KBM-7 (cell line): ENCODE measurements at regions not wholly inside any gene's neighbourhood (a gene's known extent, or its start where the extent isn't known, plus 50 kb on each side); places are given as distances from the start of the nearest gene placed in this dataset.
A peak's percentile ranks its signal among the peaks of the same experiment; 100 is the strongest.
"Not testable (repeated sequence)": the region's sequence is repeated elsewhere in the genome, so short reads cannot be mapped to it uniquely, and the experiment has no call there.

Source experiments
- DNase-seq: peaks from one replicate; pipeline ENCODE4 v3.0.0-alpha.2; 2015
- in situ Hi-C: fragments of 300-500 bp; cut with MboI; formaldehyde crosslinking; loops from 2 replicates; pipeline ENCODE4 v1.14.3; 2020; ENCODE audit warnings: low sequenced_read_pairs, low pct_unique_long_range_greater_than_20kb, mixed read lengths

DNA sequence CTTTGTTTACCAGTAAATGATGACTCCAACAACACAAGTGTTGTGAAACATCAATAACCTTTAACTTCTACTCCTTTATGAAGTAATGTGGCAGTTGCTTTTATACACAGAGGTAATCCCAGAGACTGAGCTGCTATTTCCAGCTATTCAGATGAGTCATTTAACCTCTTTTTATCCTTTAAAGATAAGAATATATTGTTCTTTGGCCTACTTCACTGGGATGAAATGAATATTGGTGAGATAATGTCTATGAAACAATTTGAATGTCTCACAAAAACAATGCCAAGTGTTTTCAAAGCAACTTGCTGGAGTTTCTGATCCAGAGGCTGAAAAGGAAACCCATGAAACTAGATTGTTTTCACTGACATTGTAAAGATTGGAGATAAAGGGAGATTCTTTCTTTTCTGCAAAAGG is 564.4 kb upstream of the LUZP2 start:
- in situ Hi-C loops = no loop called here
- DNase-seq = no peak

DNA sequence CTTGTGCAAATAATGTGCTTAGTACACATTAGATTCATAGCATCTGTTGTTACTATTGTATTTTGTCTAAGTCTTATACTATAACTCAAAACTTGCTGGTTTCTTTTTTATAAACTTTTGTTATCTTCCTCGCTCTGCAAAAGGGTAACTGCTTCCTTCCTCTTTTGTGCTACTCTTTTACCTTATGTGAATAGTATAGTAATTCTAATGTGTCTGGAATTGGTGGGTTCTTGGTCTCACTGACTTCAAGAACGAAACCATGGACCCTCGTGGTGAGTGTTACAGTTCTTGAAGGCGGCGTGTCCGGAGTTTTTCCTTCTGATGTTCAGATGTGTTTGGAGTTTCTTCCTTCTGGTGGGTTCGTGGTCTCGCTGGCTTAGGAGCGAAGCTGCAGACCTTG is 563.1 kb upstream of the LUZP2 start:
- DNase-seq = peak; percentile 3
- in situ Hi-C loops = no loop called here

- in situ Hi-C loops, DNase-seq: not testable (repeated sequence)
Measured at GRCh38 chr11:23934671-23935270, 562.1 kb upstream of the LUZP2 start.

GRCh38 chr11:23942117-23942815 is 554.6 kb upstream of the LUZP2 start:
- in situ Hi-C loops = not testable (repeated sequence)

GRCh38 chr11:23944923-23945322 is 551.9 kb upstream of the LUZP2 start:
- in situ Hi-C loops = no loop called here
- no peak for DNase-seq

More at GRCh38 chr11:23942117-23942815, 554.6 kb upstream of the LUZP2 start:
- DNase-seq = not testable (repeated sequence)

DNA sequence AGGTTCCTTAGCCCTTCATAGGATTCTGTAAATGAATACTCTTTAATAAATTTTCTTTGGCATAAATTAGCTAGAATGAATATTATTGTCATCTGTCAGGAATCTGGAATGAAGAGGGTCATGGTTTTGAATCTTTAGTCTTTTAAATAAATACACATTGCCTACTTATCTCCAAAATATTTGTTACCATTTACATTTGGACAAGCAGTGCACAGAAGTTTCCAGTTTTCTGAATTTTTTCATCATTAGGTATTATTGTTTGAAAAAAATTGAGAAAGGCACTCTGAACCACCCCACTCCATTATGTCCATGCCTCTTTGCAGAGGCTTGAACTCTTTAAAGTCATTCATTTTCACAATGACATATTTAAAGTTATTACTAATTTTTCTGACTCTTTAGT is 549.0 kb upstream of the LUZP2 start:
- in situ Hi-C loops = no loop called here
- DNase-seq = no peak

DNA sequence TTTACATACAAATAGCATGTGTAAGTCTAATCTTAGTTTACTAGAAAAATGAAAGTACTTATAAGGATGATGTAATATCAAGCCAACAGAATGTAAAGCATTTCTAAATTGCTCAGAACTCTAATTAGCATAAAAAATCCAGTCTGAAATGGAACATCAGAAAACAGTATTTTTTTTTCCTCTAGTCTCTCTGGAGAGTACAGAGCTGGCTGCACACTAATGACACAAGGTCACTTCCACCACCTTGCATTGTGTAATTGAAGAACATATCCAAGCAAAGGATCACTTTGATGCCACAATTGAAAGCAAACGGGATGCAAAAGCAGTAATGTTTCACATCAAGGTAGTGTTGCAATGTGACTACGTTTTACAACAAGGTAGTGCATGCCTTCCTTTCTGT is 548.0 kb upstream of the LUZP2 start:
- in situ Hi-C loops = no loop called here

GRCh38 chr11:23953951-23954710 is 542.7 kb upstream of the LUZP2 start:
- in situ Hi-C loops = no loop called here
- DNase-seq = no peak

More for the DNA sequence above, 548.0 kb upstream of the LUZP2 start:
- DNase-seq = no peak

GRCh38 chr11:23954730-23955129 is 542.1 kb upstream of the LUZP2 start:
- in situ Hi-C loops = no loop called here
- DNase-seq = no peak

DNA sequence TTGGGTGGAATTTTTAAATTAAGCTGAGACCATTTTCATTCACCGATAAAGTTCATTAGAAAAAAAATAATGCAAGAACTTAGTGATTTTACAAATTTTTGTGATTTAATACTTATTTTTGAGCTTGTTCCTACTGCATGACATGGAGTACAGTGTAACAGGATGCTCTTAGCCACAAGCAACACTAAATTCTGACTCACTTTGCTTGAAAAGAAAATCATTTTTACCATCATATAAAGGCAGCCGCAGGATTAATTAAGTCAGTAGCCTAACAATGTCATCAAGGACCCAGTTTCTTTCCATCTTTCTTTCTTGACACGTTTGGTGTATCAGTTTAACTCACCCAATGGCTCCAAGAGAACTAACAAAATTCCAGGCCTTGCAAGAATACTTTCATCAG is 540.3 kb upstream of the LUZP2 start:
- DNase-seq = no peak
- in situ Hi-C loops = no loop called here

DNA sequence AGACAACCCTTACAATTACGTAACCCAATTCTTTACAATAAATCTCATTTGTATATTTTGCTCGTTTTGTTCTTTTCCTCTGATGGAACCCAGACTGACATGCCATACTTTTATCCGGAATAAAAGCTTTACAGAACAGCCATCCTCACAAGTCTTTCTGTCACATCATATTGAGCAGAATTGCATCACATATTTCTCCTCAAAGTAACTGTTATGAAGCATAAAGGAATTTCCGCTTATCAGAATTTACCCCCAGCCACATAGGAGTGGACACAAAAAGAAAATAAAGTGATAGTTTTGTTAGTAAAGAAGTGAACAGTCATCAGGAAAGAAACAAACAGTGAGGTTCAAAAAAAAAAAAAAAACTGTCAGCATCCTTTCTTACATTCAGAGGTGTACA is 539.5 kb upstream of the LUZP2 start:
- DNase-seq = no peak
- in situ Hi-C loops = no loop called here

GRCh38 chr11:23959462-23959861 is 537.4 kb upstream of the LUZP2 start:
- no peak for DNase-seq
- in situ Hi-C loops = no loop called here

GRCh38 chr11:23961503-23962338 is 535.1 kb upstream of the LUZP2 start:
- in situ Hi-C loops = no loop called here
- DNase-seq = no peak

GRCh38 chr11:23973244-23973643 is 523.6 kb upstream of the LUZP2 start:
- in situ Hi-C loops = no loop called here
- DNase-seq = no peak

DNA sequence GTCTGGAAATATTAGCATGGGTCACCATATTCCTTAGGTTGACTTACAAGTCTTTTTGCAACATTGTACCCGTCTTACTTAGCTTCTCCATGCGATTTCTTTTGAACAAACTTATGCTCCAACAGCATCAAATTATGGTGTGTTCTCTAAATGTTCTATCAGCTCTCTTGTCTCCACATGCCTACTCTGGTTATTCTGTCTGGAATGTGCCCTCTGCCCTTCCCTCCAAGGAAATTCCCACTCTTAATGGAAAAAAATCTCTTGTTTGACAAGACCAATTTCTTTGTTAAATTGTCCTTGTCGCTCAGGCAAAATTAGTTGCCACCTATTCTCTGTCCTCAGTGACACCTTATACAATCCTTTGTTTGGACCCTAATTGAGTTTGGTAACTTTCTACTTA is 522.8 kb upstream of the LUZP2 start:
- no peak for DNase-seq
- in situ Hi-C loops = no loop called here

GRCh38 chr11:23974601-23975000 is 522.3 kb upstream of the LUZP2 start:
- in situ Hi-C loops = no loop called here
- no peak for DNase-seq

- DNase-seq = no peak
- in situ Hi-C loops = no loop called here
Measured at GRCh38 chr11:23976426-23976825, 520.4 kb upstream of the LUZP2 start.

- no peak for DNase-seq
- in situ Hi-C loops = no loop called here
Measured at GRCh38 chr11:23976841-23977271, 520.0 kb upstream of the LUZP2 start.

GRCh38 chr11:23988381-23989006 is 508.4 kb upstream of the LUZP2 start:
- in situ Hi-C loops = no loop called here
- DNase-seq = no peak
